Left ventricle myocardium inferior (tissue), 1 donor: ENCODE measurements at regions not wholly inside any gene's neighbourhood (a gene's known extent, or its start where the extent isn't known, plus 50 kb on each side); places are given as distances from the start of the nearest gene placed in this dataset.
"Not testable (repeated sequence)": the region's sequence is repeated elsewhere in the genome, so short reads cannot be mapped to it uniquely, and the experiment has no call there.

Source experiments
- DNase-seq: peaks from one replicate; pipeline ENCODE4 v3.0.0-alpha.2; 2020
- H3K27ac ChIP-seq: fragments of 200-600 bp; replicated peaks from 2 replicates; pipeline ENCODE4 v1.8.0; 2021
- H3K27me3 ChIP-seq: fragments of 200-600 bp; 2 replicates; pipeline ENCODE4 v1.8.0; 2021; ENCODE audit warnings: low read depth
- H3K36me3 ChIP-seq: fragments of 200-600 bp; 2 replicates; pipeline ENCODE4 v1.8.0; 2021
- H3K4me1 ChIP-seq: fragments of 200-600 bp; 2 replicates; pipeline ENCODE4 v1.8.0; 2021
- H3K4me3 ChIP-seq: fragments of 200-600 bp; 2 replicates; pipeline ENCODE4 v1.8.0; 2021; ENCODE audit warnings: mild to moderate bottlenecking, moderate library complexity
- H3K9me3 ChIP-seq: fragments of 200-600 bp; replicated peaks from 2 replicates; pipeline ENCODE4 v1.8.0; 2021
- CTCF ChIP-seq: fragments of 200-600 bp; IDR thresholded peaks from 2 replicates; pipeline ENCODE4 v1.8.0; 2021; ENCODE audit warnings: antibody characterized with exemption, mild to moderate bottlenecking, borderline replicate concordance
- intact Hi-C: fragments of 100-400 bp; cut with micrococcal nuclease; formaldehyde crosslinking; loops from one replicate; pipeline ENCODE4 v1.11.0; 2022
- donor health status: DM: no; HTN: yes; CAD: no; lungs with severe emphysema.

- intact Hi-C loops: no loop called here
- TF ChIP-seq CTCF: no peak
Observed at GRCh38 chr2:77578354-77578753, 56.2 kb upstream of the LRRTM4 start.

GRCh38 chr2:77579076-77579769 lies 57.0 kb upstream of the LRRTM4 start:
- no peak overlapping the region for H3K27ac ChIP-seq
- no peaks in the 10 kb centered on the region for H3K36me3 ChIP-seq
- DNase-seq: no peak
- intact Hi-C loops: no loop called here
- no peak for TF ChIP-seq CTCF
- H3K27me3 ChIP-seq: no peaks in the 10 kb centered on the region
- H3K4me3 ChIP-seq: no peak overlapping the region
- peaks cover 9% of the 10 kb centered on the region for H3K9me3 ChIP-seq
- H3K4me1 ChIP-seq: no peaks in the 10 kb centered on the region

More at GRCh38 chr2:77578354-77578753, 56.2 kb upstream of the LRRTM4 start:
- no peaks in the 10 kb centered on the region for H3K27me3 ChIP-seq
- no peaks in the 10 kb centered on the region for H3K36me3 ChIP-seq
- H3K27ac ChIP-seq: no peak overlapping the region
- peaks cover 11% of the 10 kb centered on the region for H3K9me3 ChIP-seq
- no peak for DNase-seq
- H3K4me1 ChIP-seq: no peaks in the 10 kb centered on the region
- no peak overlapping the region for H3K4me3 ChIP-seq

- no peaks in the 10 kb centered on the region for H3K4me1 ChIP-seq
- H3K4me3 ChIP-seq: no peak overlapping the region
- DNase-seq: no peak
- intact Hi-C loops: no loop called here
- H3K9me3 ChIP-seq: no peaks in the 10 kb centered on the region
- H3K27ac ChIP-seq: no peak overlapping the region
- TF ChIP-seq CTCF: no peak
- no peaks in the 10 kb centered on the region for H3K27me3 ChIP-seq
- no peaks in the 10 kb centered on the region for H3K36me3 ChIP-seq
Observed at GRCh38 chr2:77588438-77588837, 66.3 kb upstream of the LRRTM4 start.

GRCh38 chr2:77590298-77590917 lies 68.2 kb upstream of the LRRTM4 start:
- H3K4me1 ChIP-seq: no peaks in the 10 kb centered on the region

GRCh38 chr2:77592955-77593354 lies 70.8 kb upstream of the LRRTM4 start:
- H3K4me3 ChIP-seq, H3K27me3 ChIP-seq, DNase-seq, H3K4me1 ChIP-seq, H3K27ac ChIP-seq, H3K36me3 ChIP-seq, H3K9me3 ChIP-seq, intact Hi-C loops: not testable (repeated sequence)

More at GRCh38 chr2:77590298-77590917, 68.2 kb upstream of the LRRTM4 start:
- no peak overlapping the region for H3K4me3 ChIP-seq
- H3K9me3 ChIP-seq: no peaks in the 10 kb centered on the region
- H3K27me3 ChIP-seq: no peaks in the 10 kb centered on the region
- no peak overlapping the region for H3K27ac ChIP-seq
- no peak for TF ChIP-seq CTCF
- intact Hi-C loops: no loop called here
- H3K36me3 ChIP-seq: no peaks in the 10 kb centered on the region
- no peak for DNase-seq

GRCh38 chr2:77602771-77603170 lies 80.6 kb upstream of the LRRTM4 start:
- H3K9me3 ChIP-seq: peaks cover 5% of the 10 kb centered on the region
- H3K27me3 ChIP-seq: no peaks in the 10 kb centered on the region
- H3K4me1 ChIP-seq: no peaks in the 10 kb centered on the region
- no peak overlapping the region for H3K27ac ChIP-seq
- no peak overlapping the region for H3K4me3 ChIP-seq
- H3K36me3 ChIP-seq: no peaks in the 10 kb centered on the region
- intact Hi-C loops: no loop called here
- no peak for DNase-seq
- no peak for TF ChIP-seq CTCF
